GM23248 (cell line): ENCODE measurements at regions not wholly inside any gene's neighbourhood (a gene's known extent, or its start where the extent isn't known, plus 50 kb on each side); places are given as distances from the start of the nearest gene placed in this dataset.
"Not testable (repeated sequence)": the region's sequence is repeated elsewhere in the genome, so short reads cannot be mapped to it uniquely, and the experiment has no call there.

ENCODE experiments used
- DNase-seq: peaks from one replicate; pipeline ENCODE4 v3.0.0-alpha.2; 2015
- H2AFZ ChIP-seq: fragments of 200-600 bp; sonication (generic); 2 replicates; pipeline ENCODE4 v1.6.1; 2016; ENCODE audit warnings: antibody characterized with exemption
- H3F3A ChIP-seq: fragments of 200-600 bp; sonication (generic); 2 replicates; pipeline ENCODE4 v1.6.1; 2016; ENCODE audit warnings: mild to moderate bottlenecking, antibody characterized with exemption, mixed run types; ENCODE audit not compliant: insufficient read depth
- H3K27ac ChIP-seq: fragments of 200-600 bp; sonication (generic); 2 replicates; pipeline ENCODE4 v1.5.1; 2016; ENCODE audit warnings: mild to moderate bottlenecking
- H3K27me3 ChIP-seq: fragments of 200-600 bp; sonication (generic); replicated peaks from 2 replicates; pipeline ENCODE4 v1.6.1; 2016; ENCODE audit warnings: mild to moderate bottlenecking; ENCODE audit not compliant: insufficient read depth
- H3K36me3 ChIP-seq: fragments of 200-600 bp; sonication (generic); 2 replicates; pipeline ENCODE4 v1.6.1; 2016; ENCODE audit warnings: low read depth, mild to moderate bottlenecking
- H3K4me1 ChIP-seq: fragments of 200-600 bp; sonication (generic); 2 replicates; pipeline ENCODE4 v1.6.1; 2016; ENCODE audit warnings: mild to moderate bottlenecking; ENCODE audit not compliant: insufficient read depth
- H3K4me2 ChIP-seq: fragments of 200-600 bp; sonication (generic); one replicate; pipeline ENCODE4 v1.6.1; 2016; ENCODE audit warnings: mild to moderate bottlenecking; ENCODE audit not compliant: unreplicated experiment
- H3K4me3 ChIP-seq: fragments of 200-600 bp; sonication (generic); 2 replicates; pipeline ENCODE4 v1.5.1; 2016; ENCODE audit warnings: mild to moderate bottlenecking
- H3K79me2 ChIP-seq: fragments of 200-600 bp; sonication (generic); 2 replicates; pipeline ENCODE4 v1.6.1; 2016; ENCODE audit warnings: mild to moderate bottlenecking; ENCODE audit not compliant: insufficient read depth
- H3K9ac ChIP-seq: fragments of 200-600 bp; sonication (generic); 2 replicates; pipeline ENCODE4 v1.6.1; 2016; ENCODE audit warnings: mild to moderate bottlenecking
- H3K9me2 ChIP-seq: fragments of 200-600 bp; sonication (generic); 2 replicates; pipeline ENCODE4 v1.6.1; 2016; ENCODE audit warnings: mixed run types, mild to moderate bottlenecking, moderate library complexity; ENCODE audit not compliant: insufficient read depth
- H3K9me3 ChIP-seq: fragments of 200-600 bp; sonication (generic); one replicate; pipeline ENCODE4 v1.6.1; 2017; ENCODE audit warnings: low read depth
- H4K20me1 ChIP-seq: fragments of 200-600 bp; sonication (generic); 2 replicates; pipeline ENCODE4 v1.6.0; 2016; ENCODE audit not compliant: insufficient read depth
- EZH2 ChIP-seq: fragments of 200-600 bp; sonication (generic); IDR thresholded peaks from 2 replicates; pipeline ENCODE4 v1.6.1; 2018; ENCODE audit warnings: antibody characterized with exemption, mild to moderate bottlenecking; ENCODE audit not compliant: insufficient read depth, poor library complexity, severe bottlenecking
- EZH2phosphoT487 ChIP-seq: fragments of 200-600 bp; sonication (generic); IDR thresholded peaks from 2 replicates; pipeline ENCODE4 v1.6.1; 2018; ENCODE audit warnings: antibody characterized with exemption, moderate library complexity, mild to moderate bottlenecking, low read depth; ENCODE audit not compliant: insufficient read depth
- WGBS, 2 experiments: methylation state at CpG; one replicate each; pipeline ENCODE4 v1.1.6; 2015 to 2017; ENCODE audit warnings: low lambda C conversion rate in 2 of 2, low coverage in 1 of 2; ENCODE audit errors: missing lambda C conversion rate in 2 of 2; 5-methylcytosine and 5-hydroxymethylcytosine counted together
- in situ Hi-C: fragments of 300-500 bp; cut with MboI; formaldehyde crosslinking; loops from 2 replicates; pipeline ENCODE4 v1.15.0; 2020

DNA sequence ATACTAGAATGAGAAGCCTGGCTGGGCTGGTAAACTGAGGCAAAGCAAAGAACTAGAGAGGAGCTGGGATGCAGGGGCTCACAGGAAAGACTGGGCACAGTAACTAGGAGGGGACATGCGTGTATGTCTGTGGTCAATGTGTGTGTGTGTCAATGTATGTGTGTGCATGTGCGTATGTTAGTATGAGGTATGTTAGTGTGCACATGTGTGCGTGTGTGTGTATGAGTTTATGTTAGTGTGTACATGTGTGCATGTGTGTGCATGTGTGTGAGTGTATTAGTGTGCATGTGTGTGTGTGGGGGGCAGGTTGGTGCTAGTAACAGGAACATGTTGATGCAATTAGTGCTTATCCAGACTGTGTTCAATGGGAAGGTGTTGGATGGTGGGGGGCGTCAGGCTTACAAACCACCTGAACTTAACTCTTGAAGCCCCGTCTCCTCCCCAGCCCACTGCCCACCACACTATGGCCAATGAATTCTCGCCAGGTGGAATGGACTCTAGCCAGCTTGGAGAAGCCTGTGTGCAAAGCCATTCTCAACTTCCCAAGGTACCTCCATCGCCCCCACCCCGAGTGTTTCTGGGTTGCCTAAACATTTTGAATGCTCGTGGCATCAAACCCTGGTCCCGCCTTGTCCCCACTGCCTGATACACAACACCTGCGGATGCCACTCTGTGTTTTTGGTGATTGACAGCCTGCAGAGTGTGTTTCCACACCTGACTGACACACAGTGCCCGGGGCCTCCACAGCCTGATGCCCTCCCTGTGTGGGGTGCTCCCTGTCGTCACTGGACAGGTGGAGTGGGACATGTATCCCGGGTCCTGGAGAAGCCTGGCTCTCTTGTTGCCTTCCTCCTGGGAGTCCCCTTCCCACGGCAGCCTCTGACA is 90.1 kb upstream of the ASB18 start:
- Histone ChIP-seq H3F3A (no peaks in the 10 kb centered on the region), H3K9ac (no peak overlapping the region), H4K20me1 (no peaks in the 10 kb centered on the region), H2AFZ (no peak overlapping the region), H3K4me1 (no peaks in the 10 kb centered on the region), H3K27me3 (peaks cover 4% of the 10 kb centered on the region; the same call in 1 of the 2 replicates), H3K9me2 (no peaks in the 10 kb centered on the region), H3K9me3 (no peaks in the 10 kb centered on the region), H3K4me2 (no peak overlapping the region), H3K36me3 (no peaks in the 10 kb centered on the region), H3K27ac (no peak overlapping the region), H3K4me3 (no peak overlapping the region), H3K79me2 (no peaks in the 10 kb centered on the region)
- TF ChIP-seq EZH2 (no peak), EZH2phosphoT487 (no peak)
- in situ Hi-C loops, result loop anchor here (5.0 kb wide), 1 partner anchor 708 kb away; no protein-coding TSS in a partner anchor
- no peak for DNase-seq
- 63 to 73% methylated on average over 15 of the region's 15 CpGs for WGBS, 2 experiments

DNA sequence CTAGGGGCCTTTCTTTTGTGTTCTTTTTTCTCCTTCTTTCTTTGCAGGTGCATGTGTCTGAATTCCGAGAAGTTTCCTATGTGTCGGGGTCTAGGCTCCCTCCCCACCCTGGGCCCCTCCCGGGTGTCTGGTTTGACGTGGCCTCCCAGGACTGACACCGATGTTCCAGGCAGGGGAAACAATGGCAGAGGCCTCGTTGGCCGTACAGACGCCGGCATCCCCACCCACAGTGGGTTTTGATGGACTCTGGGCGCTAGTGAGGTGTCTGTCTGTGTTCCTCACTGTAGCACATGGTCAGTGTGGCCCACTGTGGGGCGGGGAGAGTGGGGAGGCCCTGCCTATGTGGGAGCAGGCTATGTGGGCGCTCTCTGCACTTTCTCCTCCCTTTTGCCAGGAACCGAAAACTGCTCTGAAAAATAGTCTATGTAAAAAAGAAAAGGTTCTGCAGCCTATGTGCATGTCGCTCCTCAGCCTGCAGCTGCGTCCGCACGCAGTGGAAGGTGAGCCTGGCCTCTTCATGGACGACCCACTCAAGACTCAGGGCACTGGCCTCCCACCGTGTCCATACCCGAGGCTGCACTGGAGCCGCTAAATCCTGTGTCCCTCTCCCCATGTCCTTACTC is 90.9 kb upstream of the ASB18 start:
- Histone ChIP-seq H3F3A (no peaks in the 10 kb centered on the region), H4K20me1 (no peaks in the 10 kb centered on the region), H3K9me2 (no peaks in the 10 kb centered on the region), H3K27ac (no peak overlapping the region), H3K4me2 (no peak overlapping the region), H3K9me3 (no peaks in the 10 kb centered on the region), H3K4me3 (no peak overlapping the region), H3K4me1 (no peaks in the 10 kb centered on the region), H3K36me3 (no peaks in the 10 kb centered on the region), H3K27me3 (peaks cover 4% of the 10 kb centered on the region; the same call in 1 of the 2 replicates), H3K9ac (no peak overlapping the region), H3K79me2 (no peaks in the 10 kb centered on the region), H2AFZ (no peak overlapping the region)
- in situ Hi-C loops, result loop anchor here (5.0 kb wide), 1 partner anchor 707 kb away; no protein-coding TSS in a partner anchor
- TF ChIP-seq EZH2phosphoT487 (no peak), EZH2 (no peak)
- WGBS, 2 experiments, result 77 to 82% methylated on average over 21 of the region's 21 CpGs
- DNase-seq, result no peak

DNA sequence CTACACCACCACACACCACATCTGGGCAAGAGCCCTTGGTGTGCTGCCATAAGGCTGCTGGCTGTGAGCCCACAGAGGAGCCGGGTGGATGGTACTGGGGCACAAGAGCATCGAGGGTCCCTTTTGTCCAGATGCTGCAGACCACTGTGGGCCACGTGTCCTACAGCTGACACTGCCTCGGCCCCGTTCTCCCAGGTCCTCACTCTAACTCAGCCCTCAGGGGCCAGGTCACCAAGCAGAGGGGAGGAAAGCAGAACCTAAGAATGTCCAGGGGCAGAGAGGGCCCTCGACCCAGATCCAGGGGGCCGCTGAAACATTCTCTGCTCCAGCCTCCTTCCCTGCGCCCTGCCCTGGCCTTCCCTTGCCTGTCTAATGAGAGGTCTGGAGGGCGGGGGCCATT is 91.7 kb upstream of the ASB18 start:
- no peaks in the 10 kb centered on the region for H3K9me2 ChIP-seq
- WGBS, 2 experiments, result 64 to 67% methylated on average over 9 of the region's 9 CpGs
- no peaks in the 10 kb centered on the region for H3K4me1 ChIP-seq
- in situ Hi-C loops, result no loop called here
- H3K27me3 ChIP-seq, result peaks cover 4% of the 10 kb centered on the region; the same call in 1 of the 2 replicates
- no peak overlapping the region for H3K27ac ChIP-seq
- H3K9me3 ChIP-seq, result no peaks in the 10 kb centered on the region
- no peaks in the 10 kb centered on the region for H3F3A ChIP-seq
- no peaks in the 10 kb centered on the region for H3K36me3 ChIP-seq
- no peak overlapping the region for H3K9ac ChIP-seq
- no peak overlapping the region for H3K4me3 ChIP-seq
- H2AFZ ChIP-seq, result no peak overlapping the region
- no peak for DNase-seq
- TF ChIP-seq EZH2phosphoT487, result no peak
- no peak for TF ChIP-seq EZH2
- no peaks in the 10 kb centered on the region for H3K79me2 ChIP-seq
- no peaks in the 10 kb centered on the region for H4K20me1 ChIP-seq
- no peak overlapping the region for H3K4me2 ChIP-seq

DNA sequence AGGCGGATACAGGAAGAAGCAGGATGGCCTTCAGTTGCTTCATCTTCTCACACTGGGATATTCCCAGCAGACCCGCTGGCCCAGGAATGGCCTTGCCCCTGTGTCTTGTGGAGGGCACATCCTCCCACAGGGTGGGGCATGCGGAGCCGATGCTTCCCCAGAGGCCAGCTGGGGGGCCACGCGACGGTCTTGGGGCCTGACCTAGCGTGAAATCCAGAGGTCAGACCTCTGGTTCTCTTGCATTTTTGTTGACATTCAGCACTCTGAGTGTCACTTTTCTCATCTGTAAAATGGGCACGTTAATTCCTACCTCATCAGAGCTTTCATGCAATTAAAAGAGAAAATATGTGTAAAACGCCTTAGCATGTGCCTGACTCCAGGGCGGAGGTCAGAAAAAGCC is 92.1 kb upstream of the ASB18 start:
- 78 to 89% methylated on average over 4 to 8 of the region's 11 CpGs for WGBS, 2 experiments
- in situ Hi-C loops, H3K9me3 ChIP-seq, H3K27ac ChIP-seq, DNase-seq, H3K9ac ChIP-seq, H3K9me2 ChIP-seq, H3K27me3 ChIP-seq, H3K36me3 ChIP-seq, H4K20me1 ChIP-seq, H3F3A ChIP-seq, H2AFZ ChIP-seq, H3K4me1 ChIP-seq, H3K79me2 ChIP-seq, H3K4me3 ChIP-seq, H3K4me2 ChIP-seq: not testable (repeated sequence)

DNA sequence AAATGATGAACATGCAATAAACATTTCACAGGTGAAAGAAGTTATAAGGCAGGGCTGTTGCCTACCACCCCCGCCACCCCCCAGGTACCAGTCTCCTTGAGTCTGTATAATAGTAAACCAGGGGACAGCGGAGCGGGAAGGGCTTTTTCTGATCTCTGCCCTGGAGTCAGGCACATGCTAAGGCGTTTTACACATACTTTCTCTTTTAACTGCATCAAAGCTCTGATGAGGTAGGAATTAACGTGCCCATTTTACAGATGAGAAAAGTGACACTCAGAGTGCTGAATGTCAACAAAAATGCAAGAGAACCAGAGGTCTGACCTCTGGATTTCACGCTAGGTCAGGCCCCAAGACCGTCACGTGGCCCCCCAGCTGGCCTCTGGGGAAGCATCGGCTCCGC is 94.3 kb upstream of the ASB18 start:
- H3K27me3 ChIP-seq, in situ Hi-C loops: not testable (repeated sequence)
- WGBS, 2 experiments, result 78 to 81% methylated on average over 7 to 10 of the region's 10 CpGs

More for the DNA sequence above, 94.3 kb upstream of the ASB18 start:
- H3K4me1 ChIP-seq, H2AFZ ChIP-seq, H3K4me3 ChIP-seq, H3K36me3 ChIP-seq, H3K9me3 ChIP-seq, H3K9me2 ChIP-seq, H3K9ac ChIP-seq, H3K79me2 ChIP-seq, H3K4me2 ChIP-seq, H4K20me1 ChIP-seq, DNase-seq, H3K27ac ChIP-seq, H3F3A ChIP-seq: not testable (repeated sequence)
